HG03457 (cell line): ENCODE measurements at regions not wholly inside any gene's neighbourhood (a gene's known extent, or its start where the extent isn't known, plus 50 kb on each side); places are given as distances from the start of the nearest gene placed in this dataset.
"Not testable (repeated sequence)": the region's sequence is repeated elsewhere in the genome, so short reads cannot be mapped to it uniquely, and the experiment has no call there.

ENCODE experiments used
- ATAC-seq: cut with Tn5 transposase; IDR thresholded peaks from one replicate; pipeline ENCODE4 v1.9.1; 2021; ENCODE audit warnings: moderate number of reproducible peaks; ENCODE audit not compliant: unreplicated experiment

GRCh38 chr5:166276006-166276405 lies 2015.4 kb upstream of the WWC1 start:
- no peak for ATAC-seq

GRCh38 chr5:166279828-166280227 lies 2011.6 kb upstream of the WWC1 start:
- ATAC-seq = no peak

DNA sequence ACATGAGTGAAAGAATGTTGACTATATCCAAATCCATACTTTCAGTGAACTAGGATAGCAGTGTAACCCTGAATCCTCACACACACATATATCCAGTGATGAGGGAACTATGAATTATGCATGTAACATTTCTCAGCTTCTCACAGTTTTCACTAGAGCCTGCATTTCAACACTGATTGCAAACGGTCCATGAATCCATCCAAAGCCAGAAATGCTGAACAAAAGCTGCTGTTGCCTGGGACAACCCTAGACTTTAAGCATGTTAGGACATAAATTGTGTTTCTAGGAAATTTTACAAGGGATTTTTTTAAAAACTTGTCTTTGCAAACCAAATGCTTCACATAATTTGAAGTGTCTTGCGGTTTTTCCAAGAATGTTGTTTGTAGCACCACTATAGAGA lies 2010.0 kb upstream of the WWC1 start:
- no peak for ATAC-seq

DNA sequence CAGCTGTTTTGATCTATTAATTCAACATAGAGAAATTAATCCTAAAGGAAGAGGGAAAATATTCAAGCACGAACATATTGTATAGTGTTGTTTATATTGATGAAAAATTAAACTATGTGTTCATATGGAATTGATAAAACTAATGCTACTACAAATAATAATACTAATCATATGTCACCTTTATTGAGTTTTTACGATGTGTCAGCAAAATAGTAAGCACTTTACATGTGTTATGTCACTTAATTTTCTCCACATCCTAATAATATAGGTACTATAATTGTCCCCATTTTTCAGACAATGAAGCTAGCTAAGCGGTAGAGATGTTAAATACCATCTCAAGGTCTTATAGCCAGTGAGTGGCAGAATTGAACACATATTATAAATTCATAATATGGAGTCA lies 2008.5 kb upstream of the WWC1 start:
- ATAC-seq = no peak

DNA sequence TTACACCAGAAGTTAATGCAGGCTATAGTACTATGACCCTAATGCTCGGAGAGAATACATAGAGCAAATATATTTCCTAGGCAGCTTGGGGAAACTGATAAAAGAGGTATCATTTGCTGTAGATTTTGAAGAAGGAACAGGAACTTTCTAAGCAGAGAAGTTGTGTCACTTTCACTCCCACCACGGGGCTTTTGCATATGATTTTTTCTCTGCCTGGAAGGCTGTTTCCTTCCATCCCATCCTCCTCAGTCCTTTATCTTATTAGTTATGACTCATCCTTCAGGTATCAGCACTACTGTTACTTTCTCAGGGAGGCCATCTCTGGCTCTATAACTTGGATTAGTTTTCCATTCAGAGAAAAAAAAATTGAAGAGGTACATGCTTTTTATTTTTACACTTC lies 2006.1 kb upstream of the WWC1 start:
- no peak for ATAC-seq

DNA sequence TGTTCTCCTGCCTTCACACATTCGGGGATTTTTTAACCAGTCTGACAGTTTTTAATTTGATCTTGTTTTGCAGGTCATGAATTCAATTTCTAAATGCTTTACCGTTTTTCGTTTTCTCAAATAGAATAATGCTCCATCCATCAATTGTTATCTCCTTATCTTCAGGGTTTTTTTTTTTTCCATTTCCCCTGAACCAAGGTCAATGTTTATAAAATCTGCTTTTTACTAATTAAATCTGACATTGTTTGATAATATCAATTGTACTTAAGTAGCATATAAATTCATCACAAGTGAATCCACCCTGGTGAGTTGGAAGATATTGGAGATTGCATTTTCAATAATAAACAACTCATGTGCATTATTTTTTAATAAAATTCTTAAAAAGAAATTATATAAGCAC lies 2004.6 kb upstream of the WWC1 start:
- no peak for ATAC-seq

DNA sequence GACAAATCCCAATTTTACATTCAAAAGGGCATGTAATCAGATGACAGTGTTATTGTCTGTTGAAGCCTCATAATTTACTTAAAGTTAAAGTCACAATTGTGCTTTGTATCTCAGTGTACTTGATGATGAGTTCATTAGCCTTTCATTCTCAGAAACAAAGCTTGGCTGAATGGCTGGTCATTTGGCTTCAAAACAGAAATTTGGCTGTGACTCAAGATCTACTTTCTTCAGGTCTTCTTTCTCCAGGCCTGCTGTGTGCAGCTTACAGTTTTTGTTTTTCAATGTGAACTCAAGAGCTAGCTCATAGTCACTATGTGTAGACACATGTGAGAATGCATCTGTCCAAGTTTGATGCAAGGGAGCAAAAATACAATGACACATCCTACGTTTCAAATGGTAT lies 2003.6 kb upstream of the WWC1 start:
- no peak for ATAC-seq

DNA sequence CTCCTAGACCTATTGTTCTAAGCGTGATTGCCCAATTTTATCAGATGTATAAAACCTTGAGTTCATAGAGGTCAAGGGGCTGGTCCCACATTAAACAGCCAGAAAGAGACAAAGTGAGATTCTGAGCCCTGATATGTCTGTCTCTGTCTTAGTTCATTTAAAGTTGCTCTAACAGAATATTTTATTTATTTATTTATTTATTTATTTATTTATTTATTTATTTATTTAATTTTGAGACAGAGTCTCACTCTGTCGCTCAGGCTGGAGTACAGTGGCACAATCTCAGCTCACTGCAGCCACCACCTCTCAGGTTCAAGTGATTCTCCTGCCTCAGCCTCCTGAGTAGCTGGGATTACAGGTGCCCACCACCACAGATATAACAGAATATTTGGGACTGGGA lies 1999.6 kb upstream of the WWC1 start:
- ATAC-seq = not testable (repeated sequence)

- ATAC-seq = no peak
These were observed 1997.6 kb upstream of the WWC1 start for GRCh38 chr5:166293892-166294291.

GRCh38 chr5:166302166-166302565 lies 1989.3 kb upstream of the WWC1 start:
- ATAC-seq = no peak

DNA sequence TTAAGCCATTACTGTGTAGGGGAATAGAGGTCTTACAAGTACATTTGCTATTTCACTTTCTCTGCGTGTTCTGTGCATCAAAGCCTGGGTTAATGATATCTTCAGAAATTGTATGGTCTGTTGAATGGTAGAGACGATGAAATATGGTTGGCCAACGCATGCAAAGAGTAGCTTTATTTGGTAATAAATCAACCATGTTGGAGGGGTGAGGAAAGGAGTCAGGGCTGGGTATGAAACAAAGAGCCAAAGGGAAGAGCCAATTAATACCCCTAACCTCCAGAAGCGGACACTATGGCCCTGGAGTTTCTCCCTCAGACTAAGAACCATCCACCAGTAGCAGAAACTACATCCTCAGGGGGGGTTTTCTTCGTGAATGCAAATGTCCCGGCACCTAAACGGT lies 1974.0 kb upstream of the WWC1 start:
- no peak for ATAC-seq

DNA sequence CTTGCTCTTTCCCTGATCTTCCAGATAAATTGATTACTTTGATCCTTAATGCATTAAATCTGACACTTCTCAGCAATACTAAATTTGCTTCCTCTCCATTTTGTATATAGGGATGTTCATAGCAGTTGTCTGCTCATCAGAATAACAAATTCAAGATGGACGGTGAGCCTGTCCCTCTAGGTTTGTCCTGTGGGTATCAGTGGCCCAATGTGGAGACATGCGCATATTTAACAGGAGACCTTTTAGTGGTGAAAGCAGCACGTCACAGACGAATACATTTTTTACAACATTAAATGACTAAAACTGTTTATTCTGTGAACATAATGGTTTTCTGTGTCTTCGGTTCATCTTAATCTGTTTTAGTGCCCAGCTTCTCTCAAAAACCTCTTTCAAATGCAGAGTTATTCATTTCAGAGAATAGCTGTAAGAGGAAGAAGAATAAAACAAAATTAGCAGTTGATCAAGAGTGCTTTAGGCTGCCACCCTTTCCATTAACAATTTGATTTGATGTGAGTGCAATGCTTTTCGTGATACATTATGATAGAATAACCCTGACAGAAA lies 1970.4 kb upstream of the WWC1 start:
- no peak for ATAC-seq

GRCh38 chr5:166324372-166324771 lies 1967.1 kb upstream of the WWC1 start:
- no peak for ATAC-seq

GRCh38 chr5:166329149-166329800 lies 1962.2 kb upstream of the WWC1 start:
- ATAC-seq = no peak

- no peak for ATAC-seq
These were observed 1961.4 kb upstream of the WWC1 start for GRCh38 chr5:166330036-166330435.

- ATAC-seq = no peak
These were observed 1959.9 kb upstream of the WWC1 start for GRCh38 chr5:166331521-166331920.

DNA sequence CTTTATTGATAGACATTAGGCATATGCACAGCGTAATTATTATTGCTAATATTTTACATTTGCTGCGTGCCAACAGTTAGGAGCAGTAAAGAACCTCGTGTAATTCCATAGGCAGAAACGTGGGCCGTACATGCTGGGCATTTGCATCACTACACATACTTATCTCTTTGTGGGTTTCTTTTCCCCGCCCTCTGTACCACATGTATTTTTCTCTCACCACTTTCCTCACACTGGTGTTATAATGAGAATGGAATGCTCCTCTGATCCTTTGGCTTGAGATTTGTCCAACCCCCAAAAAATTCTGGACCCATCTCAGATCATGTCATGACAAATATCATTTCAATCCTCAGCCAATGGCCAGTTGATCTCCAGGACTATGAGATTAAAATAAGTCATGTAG lies 1952.6 kb upstream of the WWC1 start:
- ATAC-seq = no peak

- no peak for ATAC-seq
These were observed 1951.4 kb upstream of the WWC1 start for GRCh38 chr5:166340039-166340438.

- ATAC-seq = no peak
These were observed 1949.6 kb upstream of the WWC1 start for GRCh38 chr5:166341740-166342337.

GRCh38 chr5:166342402-166342801 lies 1949.0 kb upstream of the WWC1 start:
- ATAC-seq = no peak

- no peak for ATAC-seq
These were observed 1944.6 kb upstream of the WWC1 start for GRCh38 chr5:166346726-166347374.

DNA sequence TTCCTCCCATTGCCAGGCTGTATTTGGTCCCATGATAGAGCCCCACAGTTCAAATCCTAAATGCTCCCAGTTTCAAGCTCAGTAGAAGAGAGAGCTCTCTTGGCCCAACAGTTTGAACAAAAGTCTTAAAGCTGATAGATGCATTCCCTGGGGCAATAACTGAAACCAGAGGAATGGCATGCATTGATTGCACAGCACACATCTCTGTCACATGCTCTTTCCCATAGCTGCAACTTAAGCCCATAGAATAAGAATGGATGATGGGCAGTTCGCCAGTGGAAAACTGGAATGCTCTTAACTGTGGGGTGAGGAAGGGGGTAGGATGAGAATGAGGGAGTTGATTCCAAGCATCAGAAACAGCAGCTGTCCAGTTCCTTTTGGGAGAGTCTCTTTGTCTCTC lies 1942.4 kb upstream of the WWC1 start:
- ATAC-seq = no peak
